T-helper 1 cell treated with Interleukin-12 subunit alpha and Interleukin-12 subunit beta and Interleukin-4 antibody, amounts not matched to agents 30 μg/mL and 1 μg/mL, for 36 hours (primary cell): ENCODE measurements at regions not wholly inside any gene's neighbourhood (a gene's known extent, or its start where the extent isn't known, plus 50 kb on each side); places are given as distances from the start of the nearest gene placed in this dataset.

Source experiments
- H3K27ac Mint-ChIP-seq: one replicate; pipeline ENCODE4 v1.8.0; 2021; ENCODE audit warnings: mild to moderate bottlenecking, mixed read lengths
- H3K27me3 Mint-ChIP-seq: one replicate; pipeline ENCODE4 v1.8.0; 2021; ENCODE audit warnings: low read depth, mixed read lengths
- H3K36me3 Mint-ChIP-seq: one replicate; pipeline ENCODE4 v1.8.0; 2021; ENCODE audit warnings: low read depth, mixed read lengths
- H3K4me1 Mint-ChIP-seq: one replicate; pipeline ENCODE4 v1.8.0; 2021; ENCODE audit warnings: low read depth, mixed read lengths
- H3K4me3 Mint-ChIP-seq: one replicate; pipeline ENCODE4 v1.8.0; 2021; ENCODE audit warnings: mild to moderate bottlenecking, moderate library complexity, mixed read lengths
- H3K9me3 Mint-ChIP-seq: one replicate; pipeline ENCODE4 v1.8.0; 2021; ENCODE audit warnings: mixed read lengths

GRCh38 chr13:84951128-84951527, 848.1 kb downstream of the SLITRK6 start:
- Mint-ChIP-seq H3K27ac (no peak overlapping the region), H3K36me3 (no peaks in the 10 kb centered on the region), H3K27me3 (no peaks in the 10 kb centered on the region), H3K4me3 (no peak overlapping the region), H3K9me3 (no peaks in the 10 kb centered on the region), H3K4me1 (no peaks in the 10 kb centered on the region)

GRCh38 chr13:84946192-84946591, 853.0 kb downstream of the SLITRK6 start:
- no peak overlapping the region for H3K27ac Mint-ChIP-seq
- H3K4me3 Mint-ChIP-seq = no peak overlapping the region
- no peaks in the 10 kb centered on the region for H3K4me1 Mint-ChIP-seq
- H3K36me3 Mint-ChIP-seq = no peaks in the 10 kb centered on the region
- no peaks in the 10 kb centered on the region for H3K9me3 Mint-ChIP-seq
- no peaks in the 10 kb centered on the region for H3K27me3 Mint-ChIP-seq

DNA sequence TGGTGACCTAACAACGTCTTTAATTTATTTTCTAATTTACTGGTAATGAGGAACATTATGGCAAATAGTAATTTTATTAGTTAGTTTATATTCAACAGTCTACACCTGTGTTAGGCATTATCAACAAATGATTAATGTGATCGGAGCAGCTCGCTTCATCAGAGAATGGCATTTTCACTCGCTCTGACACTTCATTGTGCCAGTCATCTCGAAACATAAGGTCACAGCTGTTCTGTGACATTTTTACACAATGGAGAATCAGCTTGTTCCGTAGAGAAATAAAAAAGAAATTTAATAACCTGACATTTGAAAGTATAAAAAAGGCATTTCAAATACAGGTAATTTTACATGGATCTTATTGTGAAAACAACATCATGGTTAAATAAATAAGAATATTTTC, 858.4 kb downstream of the SLITRK6 start:
- H3K36me3 Mint-ChIP-seq = no peaks in the 10 kb centered on the region
- no peaks in the 10 kb centered on the region for H3K27me3 Mint-ChIP-seq
- no peak overlapping the region for H3K4me3 Mint-ChIP-seq
- no peak overlapping the region for H3K27ac Mint-ChIP-seq
- H3K4me1 Mint-ChIP-seq = no peaks in the 10 kb centered on the region
- H3K9me3 Mint-ChIP-seq = no peaks in the 10 kb centered on the region

DNA sequence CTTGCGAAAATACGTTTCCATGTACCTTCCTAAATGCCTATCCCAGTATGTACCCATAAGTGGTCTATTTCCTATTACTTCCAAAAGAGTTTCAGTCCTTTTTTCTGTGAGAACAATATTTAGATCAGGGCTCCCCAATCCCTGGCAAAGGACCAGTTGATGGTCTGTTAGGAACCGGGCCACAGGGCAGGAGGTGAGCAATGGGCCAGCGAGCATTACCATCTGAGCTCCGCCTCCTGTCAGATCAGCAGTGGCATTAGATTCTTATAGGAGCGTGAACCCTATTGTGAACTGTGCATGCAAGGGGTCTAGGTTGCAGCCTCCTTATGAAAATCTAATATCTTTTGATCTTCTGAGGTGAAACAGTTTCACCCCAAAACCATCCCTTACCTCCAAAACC, 859.1 kb downstream of the SLITRK6 start:
- Mint-ChIP-seq H3K4me3 (no peak overlapping the region), H3K4me1 (no peaks in the 10 kb centered on the region), H3K36me3 (no peaks in the 10 kb centered on the region), H3K9me3 (no peaks in the 10 kb centered on the region), H3K27me3 (no peaks in the 10 kb centered on the region), H3K27ac (no peak overlapping the region)

DNA sequence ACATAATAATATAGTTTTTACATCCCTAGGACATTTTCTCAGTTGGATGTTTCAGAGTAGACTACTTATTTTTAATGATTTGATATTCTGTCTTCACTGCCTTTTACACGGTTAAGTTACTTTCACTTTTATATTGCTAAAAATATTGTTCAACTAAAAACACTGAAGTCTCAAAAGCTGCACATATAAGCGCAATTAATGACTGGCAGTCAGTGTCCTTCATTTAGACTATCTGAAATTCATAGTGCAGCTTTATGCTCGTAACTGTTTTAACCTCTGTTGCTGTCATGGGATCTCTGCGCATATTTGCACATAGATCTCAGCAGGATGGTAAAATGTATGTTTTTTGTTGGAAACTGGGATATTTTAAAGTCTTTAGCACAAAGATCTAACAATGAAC, 864.3 kb downstream of the SLITRK6 start:
- Mint-ChIP-seq H3K9me3 (no peaks in the 10 kb centered on the region), H3K27me3 (no peaks in the 10 kb centered on the region), H3K4me1 (no peaks in the 10 kb centered on the region), H3K27ac (no peak overlapping the region), H3K36me3 (no peaks in the 10 kb centered on the region), H3K4me3 (no peak overlapping the region)

GRCh38 chr13:84933797-84934196, 865.4 kb downstream of the SLITRK6 start:
- H3K9me3 Mint-ChIP-seq = no peaks in the 10 kb centered on the region
- no peak overlapping the region for H3K4me3 Mint-ChIP-seq
- no peaks in the 10 kb centered on the region for H3K27me3 Mint-ChIP-seq
- H3K36me3 Mint-ChIP-seq = no peaks in the 10 kb centered on the region
- H3K4me1 Mint-ChIP-seq = no peaks in the 10 kb centered on the region
- H3K27ac Mint-ChIP-seq = no peak overlapping the region

GRCh38 chr13:84931264-84931663, 868.0 kb downstream of the SLITRK6 start:
- H3K4me1 Mint-ChIP-seq = no peaks in the 10 kb centered on the region
- no peak overlapping the region for H3K4me3 Mint-ChIP-seq
- no peaks in the 10 kb centered on the region for H3K36me3 Mint-ChIP-seq
- H3K27ac Mint-ChIP-seq = no peak overlapping the region
- H3K27me3 Mint-ChIP-seq = no peaks in the 10 kb centered on the region
- H3K9me3 Mint-ChIP-seq = no peaks in the 10 kb centered on the region

- Mint-ChIP-seq H3K4me3 (no peak overlapping the region), H3K27me3 (no peaks in the 10 kb centered on the region), H3K27ac (no peak overlapping the region), H3K9me3 (no peaks in the 10 kb centered on the region), H3K36me3 (no peaks in the 10 kb centered on the region), H3K4me1 (no peaks in the 10 kb centered on the region)
Measured at GRCh38 chr13:84927442-84928169, 871.6 kb downstream of the SLITRK6 start.

GRCh38 chr13:84925443-84925842, 873.8 kb downstream of the SLITRK6 start:
- no peaks in the 10 kb centered on the region for H3K36me3 Mint-ChIP-seq
- H3K27me3 Mint-ChIP-seq = no peaks in the 10 kb centered on the region
- no peaks in the 10 kb centered on the region for H3K9me3 Mint-ChIP-seq
- H3K27ac Mint-ChIP-seq = no peak overlapping the region
- no peaks in the 10 kb centered on the region for H3K4me1 Mint-ChIP-seq
- no peak overlapping the region for H3K4me3 Mint-ChIP-seq

DNA sequence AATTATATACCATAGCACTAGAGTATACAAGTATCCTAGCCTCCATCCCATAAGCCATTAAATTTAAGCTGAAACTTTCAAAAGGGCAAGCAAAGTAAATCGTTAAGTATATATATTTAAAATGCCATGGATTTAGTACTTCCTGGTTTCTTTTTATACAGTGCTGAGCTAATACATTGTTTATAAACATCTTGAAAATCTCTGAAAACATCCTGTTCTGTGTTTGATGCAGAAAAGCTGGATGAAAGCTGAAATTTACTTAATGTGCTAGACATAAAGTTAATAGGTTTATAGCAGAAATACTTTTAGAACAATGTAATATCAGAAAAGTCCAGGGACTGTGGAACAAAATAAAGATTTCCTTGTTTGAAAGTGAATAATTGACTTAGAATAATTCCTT, 875.4 kb downstream of the SLITRK6 start:
- no peaks in the 10 kb centered on the region for H3K27me3 Mint-ChIP-seq
- no peak overlapping the region for H3K27ac Mint-ChIP-seq
- no peak overlapping the region for H3K4me3 Mint-ChIP-seq
- no peaks in the 10 kb centered on the region for H3K4me1 Mint-ChIP-seq
- no peaks in the 10 kb centered on the region for H3K9me3 Mint-ChIP-seq
- H3K36me3 Mint-ChIP-seq = no peaks in the 10 kb centered on the region

GRCh38 chr13:84917252-84917878, 881.9 kb downstream of the SLITRK6 start:
- Mint-ChIP-seq H3K4me1 (no peaks in the 10 kb centered on the region), H3K4me3 (no peak overlapping the region), H3K36me3 (no peaks in the 10 kb centered on the region), H3K9me3 (no peaks in the 10 kb centered on the region), H3K27ac (no peak overlapping the region), H3K27me3 (no peaks in the 10 kb centered on the region)

DNA sequence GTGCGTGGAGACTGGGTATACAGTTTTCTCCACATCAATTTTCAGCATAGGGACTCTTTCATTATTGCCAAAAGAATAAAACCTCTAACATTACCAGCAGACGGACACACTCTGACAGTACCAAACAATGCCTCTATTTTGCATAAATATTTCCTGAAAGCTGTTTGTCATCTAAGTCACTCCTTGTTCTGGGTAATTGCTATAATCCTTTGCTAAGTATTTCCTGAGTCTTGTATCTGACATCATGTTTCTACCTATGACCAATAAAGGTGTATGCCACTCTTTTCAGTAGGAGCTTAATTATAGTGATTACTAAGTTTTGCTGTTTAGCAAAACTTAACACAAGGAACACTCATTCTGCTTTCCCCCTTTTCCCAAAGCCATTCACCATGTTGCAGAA, 886.5 kb downstream of the SLITRK6 start:
- no peaks in the 10 kb centered on the region for H3K4me1 Mint-ChIP-seq
- H3K9me3 Mint-ChIP-seq = no peaks in the 10 kb centered on the region
- no peak overlapping the region for H3K27ac Mint-ChIP-seq
- no peaks in the 10 kb centered on the region for H3K27me3 Mint-ChIP-seq
- no peaks in the 10 kb centered on the region for H3K36me3 Mint-ChIP-seq
- no peak overlapping the region for H3K4me3 Mint-ChIP-seq

GRCh38 chr13:84910423-84910822, 888.8 kb downstream of the SLITRK6 start:
- Mint-ChIP-seq H3K36me3 (no peaks in the 10 kb centered on the region), H3K27ac (no peak overlapping the region), H3K4me1 (no peaks in the 10 kb centered on the region), H3K4me3 (no peak overlapping the region), H3K9me3 (no peaks in the 10 kb centered on the region), H3K27me3 (no peaks in the 10 kb centered on the region)

GRCh38 chr13:84903391-84903790, 895.8 kb downstream of the SLITRK6 start:
- H3K36me3 Mint-ChIP-seq = no peaks in the 10 kb centered on the region
- no peaks in the 10 kb centered on the region for H3K4me1 Mint-ChIP-seq
- H3K9me3 Mint-ChIP-seq = no peaks in the 10 kb centered on the region
- H3K4me3 Mint-ChIP-seq = no peak overlapping the region
- H3K27ac Mint-ChIP-seq = no peak overlapping the region
- H3K27me3 Mint-ChIP-seq = no peaks in the 10 kb centered on the region

- Mint-ChIP-seq H3K36me3 (no peaks in the 10 kb centered on the region), H3K9me3 (no peaks in the 10 kb centered on the region), H3K27me3 (no peaks in the 10 kb centered on the region), H3K4me3 (no peak overlapping the region), H3K27ac (no peak overlapping the region), H3K4me1 (no peaks in the 10 kb centered on the region)
Measured at GRCh38 chr13:84902243-84902642, 897.0 kb downstream of the SLITRK6 start.
